Smooth muscle cell (in vitro differentiated cells): ENCODE measurements at regions not wholly inside any gene's neighbourhood (a gene's known extent, or its start where the extent isn't known, plus 50 kb on each side); places are given as distances from the start of the nearest gene placed in this dataset.

Experiments used
- DNase-seq: peaks from one replicate; lab custom pipeline; 2025; ENCODE audit not compliant: unreplicated experiment; lab: John Stamatoyannopoulos, UW
- H2AFZ ChIP-seq: fragments of 200-600 bp; sonication (generic); 2 replicates; pipeline ENCODE4 v1.6.0; 2016; ENCODE audit warnings: antibody characterized with exemption, low read depth, mild to moderate bottlenecking
- H3F3A ChIP-seq: fragments of 200-600 bp; sonication (generic); 2 replicates; pipeline ENCODE4 v1.6.0; 2017; ENCODE audit warnings: antibody characterized with exemption, low read depth
- H3K27ac ChIP-seq: fragments of 200-600 bp; sonication (generic); 2 replicates; pipeline ENCODE4 v1.5.1; 2016; ENCODE audit warnings: low read depth, mild to moderate bottlenecking
- H3K27me3 ChIP-seq: fragments of 200-600 bp; sonication (generic); 2 replicates; pipeline ENCODE4 v1.6.1; 2016; ENCODE audit warnings: low read depth, mild to moderate bottlenecking
- H3K36me3 ChIP-seq: fragments of 200-600 bp; sonication (generic); 2 replicates; pipeline ENCODE4 v1.5.1; 2016; ENCODE audit warnings: low read depth
- H3K4me1 ChIP-seq: fragments of 200-600 bp; sonication (generic); 2 replicates; pipeline ENCODE4 v1.5.1; 2016; ENCODE audit warnings: low read depth
- H3K4me2 ChIP-seq: fragments of 200-600 bp; sonication (generic); 2 replicates; pipeline ENCODE4 v1.6.0; 2016; ENCODE audit warnings: mild to moderate bottlenecking
- H3K4me3 ChIP-seq: fragments of 200-600 bp; sonication (generic); 2 replicates; pipeline ENCODE4 v1.5.1; 2016; ENCODE audit warnings: mild to moderate bottlenecking
- H3K79me2 ChIP-seq: fragments of 200-600 bp; sonication (generic); 2 replicates; pipeline ENCODE4 v1.6.0; 2016; ENCODE audit warnings: low read depth, mild to moderate bottlenecking
- H3K9ac ChIP-seq: fragments of 200-600 bp; sonication (generic); 2 replicates; pipeline ENCODE4 v1.6.0; 2016; ENCODE audit warnings: low read depth
- H3K9me3 ChIP-seq: fragments of 200-600 bp; sonication (generic); replicated peaks from 2 replicates; pipeline ENCODE4 v1.5.1; 2016; ENCODE audit warnings: low read depth
- H4K20me1 ChIP-seq: fragments of 200-600 bp; sonication (generic); 2 replicates; pipeline ENCODE4 v1.6.0; 2016; ENCODE audit warnings: low read depth
- CTCF ChIP-seq: fragments of 200-600 bp; sonication (generic); IDR thresholded peaks from 2 replicates; pipeline ENCODE4 v1.5.1; 2017; ENCODE audit warnings: borderline replicate concordance, mild to moderate bottlenecking, antibody characterized with exemption; ENCODE audit not compliant: insufficient read depth, poor library complexity, severe bottlenecking
- WGBS: methylation state at CpG from one replicate; pipeline ENCODE4 v1.1.7; 2016; ENCODE audit warnings: low lambda C conversion rate; 5-methylcytosine and 5-hydroxymethylcytosine counted together

GRCh38 chr20:39596554-39596953 is 634.4 kb downstream of the DHX35 start:
- no peak for TF ChIP-seq CTCF
- Histone ChIP-seq H3K4me2 (no peak overlapping the region), H3K9ac (no peak overlapping the region), H2AFZ (no peak overlapping the region), H3K27ac (no peak overlapping the region), H3K9me3 (no peaks in the 10 kb centered on the region), H3K4me3 (no peak overlapping the region), H3K79me2 (no peaks in the 10 kb centered on the region), H4K20me1 (no peaks in the 10 kb centered on the region), H3K27me3 (no peaks in the 10 kb centered on the region), H3F3A (no peaks in the 10 kb centered on the region), H3K4me1 (no peaks in the 10 kb centered on the region), H3K36me3 (no peaks in the 10 kb centered on the region)
- DNase-seq = no peak
- WGBS = 91% methylated on average over 6 of the region's 6 CpGs

GRCh38 chr20:39592371-39592770 is 630.2 kb downstream of the DHX35 start:
- no peaks in the 10 kb centered on the region for H3K4me1 ChIP-seq
- H3K4me3 ChIP-seq = no peak overlapping the region
- no peak for DNase-seq
- no peak overlapping the region for H3K9ac ChIP-seq
- H2AFZ ChIP-seq = no peak overlapping the region
- no peak overlapping the region for H3K27ac ChIP-seq
- H3K36me3 ChIP-seq = no peaks in the 10 kb centered on the region
- H3K27me3 ChIP-seq = no peaks in the 10 kb centered on the region
- no peaks in the 10 kb centered on the region for H3K79me2 ChIP-seq
- 84% methylated on average over 7 of the region's 7 CpGs for WGBS
- TF ChIP-seq CTCF = no peak
- no peaks in the 10 kb centered on the region for H4K20me1 ChIP-seq
- no peak overlapping the region for H3K4me2 ChIP-seq
- H3K9me3 ChIP-seq = no peaks in the 10 kb centered on the region
- H3F3A ChIP-seq = no peaks in the 10 kb centered on the region

- no peak for TF ChIP-seq CTCF
- no peaks in the 10 kb centered on the region for H3K4me1 ChIP-seq
- H3K27me3 ChIP-seq = no peaks in the 10 kb centered on the region
- DNase-seq = no peak
- no peaks in the 10 kb centered on the region for H3K9me3 ChIP-seq
- WGBS = 38% methylated on average over 5 of the region's 5 CpGs
- no peaks in the 10 kb centered on the region for H4K20me1 ChIP-seq
- H3K27ac ChIP-seq = no peak overlapping the region
- no peak overlapping the region for H3K4me2 ChIP-seq
- H3K9ac ChIP-seq = no peak overlapping the region
- no peaks in the 10 kb centered on the region for H3K36me3 ChIP-seq
- no peaks in the 10 kb centered on the region for H3F3A ChIP-seq
- no peak overlapping the region for H3K4me3 ChIP-seq
- no peaks in the 10 kb centered on the region for H3K79me2 ChIP-seq
- peak overlapping the region; percentile 37 for H2AFZ ChIP-seq
Measured at GRCh38 chr20:39588148-39588757, 626.1 kb downstream of the DHX35 start.

GRCh38 chr20:39581034-39581433 is 618.9 kb downstream of the DHX35 start:
- no peaks in the 10 kb centered on the region for H4K20me1 ChIP-seq
- no peaks in the 10 kb centered on the region for H3K79me2 ChIP-seq
- no peaks in the 10 kb centered on the region for H3F3A ChIP-seq
- no peak overlapping the region for H3K9ac ChIP-seq
- H3K4me1 ChIP-seq = no peaks in the 10 kb centered on the region
- WGBS = 48% methylated on average over 1 of the region's 1 CpG
- DNase-seq = no peak
- H3K27me3 ChIP-seq = no peaks in the 10 kb centered on the region
- H3K9me3 ChIP-seq = no peaks in the 10 kb centered on the region
- no peak overlapping the region for H3K27ac ChIP-seq
- no peaks in the 10 kb centered on the region for H3K36me3 ChIP-seq
- no peak overlapping the region for H3K4me3 ChIP-seq
- no peak for TF ChIP-seq CTCF
- H2AFZ ChIP-seq = no peak overlapping the region
- no peak overlapping the region for H3K4me2 ChIP-seq
